ENCODE measurements at regions not wholly inside any gene's neighbourhood (a gene's known extent, or its start where the extent isn't known, plus 50 kb on each side); places are given as distances from the start of the nearest gene placed in this dataset.

DNA sequence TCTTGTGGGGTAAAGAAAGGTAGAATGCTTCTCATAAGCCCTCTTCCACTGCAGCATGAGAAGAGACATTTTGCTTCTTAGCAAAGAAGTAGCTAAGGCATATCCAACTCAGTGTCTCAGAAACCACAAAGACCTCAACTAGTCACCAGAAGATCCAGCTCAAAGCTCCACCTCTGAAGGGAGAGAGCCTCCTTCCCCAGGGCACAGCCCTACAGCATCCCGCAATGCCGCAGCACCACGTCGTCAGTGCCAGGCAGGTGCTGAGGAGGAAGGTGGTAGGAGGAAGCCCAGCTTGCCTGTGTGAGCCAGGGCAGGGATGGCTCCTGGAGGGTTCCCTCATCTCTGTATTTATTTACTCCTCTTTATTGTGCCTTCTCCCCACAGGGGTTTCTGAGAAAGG is 385.6 kb upstream of the NPVF start:
- Histone ChIP-seq H3K4me3 (no peak overlapping the region), H3K4me1 (peaks cover 0 to 17% of the 10 kb centered on the region in 2 donors), H3K27me3 (no peaks in the 10 kb centered on the region), H3K27ac (peak overlapping the region in 1 of 4 donors; percentile 58), H3K36me3 (no peaks in the 10 kb centered on the region), H3K9me3 (no peaks in the 10 kb centered on the region)
- DNase-seq (no peak), ATAC-seq (no peak)
- in situ Hi-C loops (cut with MboI; ENCODE audit: low sequenced_read_pairs in 4 of 4) (no loop called here), intact Hi-C loops (cut with DNase I; ENCODE audit: low total_unique reads) (no loop called here)
- TF ChIP-seq, protein P1, sequence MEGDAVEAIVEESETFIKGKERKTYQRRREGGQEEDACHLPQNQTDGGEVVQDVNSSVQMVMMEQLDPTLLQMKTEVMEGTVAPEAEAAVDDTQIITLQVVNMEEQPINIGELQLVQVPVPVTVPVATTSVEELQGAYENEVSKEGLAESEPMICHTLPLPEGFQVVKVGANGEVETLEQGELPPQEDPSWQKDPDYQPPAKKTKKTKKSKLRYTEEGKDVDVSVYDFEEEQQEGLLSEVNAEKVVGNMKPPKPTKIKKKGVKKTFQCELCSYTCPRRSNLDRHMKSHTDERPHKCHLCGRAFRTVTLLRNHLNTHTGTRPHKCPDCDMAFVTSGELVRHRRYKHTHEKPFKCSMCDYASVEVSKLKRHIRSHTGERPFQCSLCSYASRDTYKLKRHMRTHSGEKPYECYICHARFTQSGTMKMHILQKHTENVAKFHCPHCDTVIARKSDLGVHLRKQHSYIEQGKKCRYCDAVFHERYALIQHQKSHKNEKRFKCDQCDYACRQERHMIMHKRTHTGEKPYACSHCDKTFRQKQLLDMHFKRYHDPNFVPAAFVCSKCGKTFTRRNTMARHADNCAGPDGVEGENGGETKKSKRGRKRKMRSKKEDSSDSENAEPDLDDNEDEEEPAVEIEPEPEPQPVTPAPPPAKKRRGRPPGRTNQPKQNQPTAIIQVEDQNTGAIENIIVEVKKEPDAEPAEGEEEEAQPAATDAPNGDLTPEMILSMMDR (IDR thresholded peaks at IDR 0.05 in 4 of 5, conservative IDR thresholded peaks at IDR 0.05 in 1 of 5): no peak
- TF ChIP-seq POLR2A (IDR thresholded peaks at IDR 0.05): no peak

DNA sequence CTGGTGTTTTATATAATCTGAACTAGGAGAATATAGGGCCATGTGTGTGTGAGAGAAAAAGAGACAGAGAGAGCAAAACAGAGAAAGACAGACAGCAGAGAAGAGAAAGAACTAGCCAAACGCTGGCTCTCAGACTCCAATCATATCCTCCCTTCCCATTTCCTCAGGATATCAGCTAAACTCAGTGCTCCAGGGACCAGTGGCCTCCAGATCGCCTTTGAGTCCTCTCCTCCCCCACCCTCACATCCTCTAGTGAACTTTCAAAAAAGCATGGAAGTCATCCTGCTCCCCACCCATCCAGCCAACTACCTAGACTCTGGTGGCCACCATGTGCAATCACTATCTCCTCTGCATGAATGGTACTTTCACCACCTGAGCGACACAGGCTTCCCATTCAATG is 386.1 kb upstream of the NPVF start:
- Histone ChIP-seq H3K4me3 (no peak overlapping the region), H3K27me3 (no peaks in the 10 kb centered on the region), H3K9me3 (no peaks in the 10 kb centered on the region), H3K27ac (peak overlapping the region in 3 of 4 donors; percentile 18 to 58 (median 20)), H3K4me1 (peaks cover 0 to 22% of the 10 kb centered on the region in 2 donors), H3K36me3 (no peaks in the 10 kb centered on the region)
- TF ChIP-seq, protein P1 (IDR thresholded peaks at IDR 0.05 in 4 of 5, conservative IDR thresholded peaks at IDR 0.05 in 1 of 5): no peak
- no peak for TF ChIP-seq POLR2A (IDR thresholded peaks at IDR 0.05)
- DNase-seq: no peak
- in situ Hi-C loops (cut with MboI; ENCODE audit: low sequenced_read_pairs in 4 of 4): no loop called here
- intact Hi-C loops (cut with DNase I; ENCODE audit: low total_unique reads): no loop called here
- no peak for ATAC-seq

DNA sequence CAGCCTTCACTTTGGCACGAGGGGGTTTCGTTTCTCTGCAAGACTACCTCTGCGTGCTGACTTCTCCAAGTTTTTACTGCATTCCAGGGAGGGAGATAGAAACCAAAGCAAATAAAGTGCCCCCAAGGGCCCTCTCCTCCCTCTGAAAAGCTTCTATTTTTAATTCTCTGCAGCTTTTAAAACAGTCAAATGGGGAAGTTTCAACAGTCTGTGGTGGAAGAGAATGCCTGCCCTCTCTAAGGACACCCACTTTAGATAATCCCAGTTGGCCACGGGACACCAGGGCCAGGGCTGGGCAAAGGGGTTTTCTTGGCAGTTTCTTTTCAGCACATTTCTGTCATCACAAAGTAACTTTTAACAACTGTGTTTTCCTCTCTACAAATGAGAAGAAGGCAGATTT is 386.7 kb upstream of the NPVF start:
- Histone ChIP-seq H3K9me3 (no peaks in the 10 kb centered on the region), H3K4me3 (no peak overlapping the region), H3K27me3 (no peaks in the 10 kb centered on the region), H3K36me3 (no peaks in the 10 kb centered on the region), H3K4me1 (peaks cover 0 to 23% of the 10 kb centered on the region in 2 donors), H3K27ac (peak overlapping the region in 3 of 4 donors; percentile 18 to 58 (median 20))
- no peak for TF ChIP-seq POLR2A (IDR thresholded peaks at IDR 0.05)
- TF ChIP-seq, protein P1 (IDR thresholded peaks at IDR 0.05 in 4 of 5, conservative IDR thresholded peaks at IDR 0.05 in 1 of 5): no peak
- in situ Hi-C loops (cut with MboI; ENCODE audit: low sequenced_read_pairs in 4 of 4) (no loop called here), intact Hi-C loops (cut with DNase I; ENCODE audit: low total_unique reads) (no loop called here)
- no peak for ATAC-seq
- DNase-seq: peak in 1 of 2 donors; percentile 17

DNA sequence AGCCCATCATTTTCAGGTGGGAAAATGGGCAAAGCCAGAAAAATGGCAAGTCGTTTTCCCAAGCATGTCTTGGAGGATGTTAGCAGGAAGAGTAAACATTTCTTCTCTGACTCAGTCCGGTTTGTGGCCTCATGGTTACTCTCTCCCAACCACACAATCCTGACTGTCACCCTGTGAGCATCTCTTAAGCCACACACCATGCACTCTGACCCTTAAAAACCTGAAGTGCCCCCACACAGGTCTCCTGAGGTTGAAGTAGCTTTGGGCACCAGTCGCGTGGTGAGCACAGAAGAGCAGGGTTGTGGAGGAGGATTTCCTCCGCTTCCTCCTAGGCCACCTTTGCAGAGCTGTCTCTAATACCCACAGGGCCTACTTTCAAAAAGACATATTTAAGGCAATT is 387.3 kb upstream of the NPVF start:
- Histone ChIP-seq H3K9me3 (no peaks in the 10 kb centered on the region), H3K36me3 (no peaks in the 10 kb centered on the region), H3K27me3 (no peaks in the 10 kb centered on the region), H3K4me3 (no peak overlapping the region), H3K4me1 (peaks cover 0 to 24% of the 10 kb centered on the region in 2 donors), H3K27ac (peak overlapping the region in 2 of 4 donors; percentile 7 to 58)
- ATAC-seq (no peak), DNase-seq (no peak)
- no peak for TF ChIP-seq POLR2A (IDR thresholded peaks at IDR 0.05)
- TF ChIP-seq, protein P1 (IDR thresholded peaks at IDR 0.05 in 4 of 5, conservative IDR thresholded peaks at IDR 0.05 in 1 of 5): no peak
- intact Hi-C loops (cut with DNase I; ENCODE audit: low total_unique reads): no loop called here
- in situ Hi-C loops (cut with MboI; ENCODE audit: low sequenced_read_pairs in 4 of 4): no loop called here

DNA sequence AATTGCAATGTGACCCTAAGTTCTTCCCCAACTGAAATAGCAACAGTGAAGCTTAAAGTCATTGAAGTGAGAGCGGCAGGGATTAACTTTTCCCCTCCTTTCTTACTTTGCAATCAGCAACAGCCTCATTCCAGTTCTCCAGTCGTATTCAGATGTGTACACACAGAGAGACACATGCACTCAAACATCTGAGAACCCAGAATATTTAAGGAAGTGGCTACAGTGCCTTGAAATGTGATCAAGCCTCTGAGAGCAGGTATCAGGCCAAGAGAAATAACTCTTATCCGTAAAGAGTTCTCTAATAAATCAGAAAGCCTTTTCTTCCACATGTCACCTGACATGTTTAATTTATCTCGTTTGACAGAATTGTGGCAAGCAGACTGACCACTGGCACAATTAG is 388.9 kb upstream of the NPVF start:
- H3K36me3 ChIP-seq: no peaks in the 10 kb centered on the region
- H3K27ac ChIP-seq: no peak overlapping the region
- intact Hi-C loops (cut with DNase I; ENCODE audit: low total_unique reads): no loop called here
- H3K9me3 ChIP-seq: no peaks in the 10 kb centered on the region
- in situ Hi-C loops (cut with MboI; ENCODE audit: low sequenced_read_pairs in 4 of 4): no loop called here
- no peak overlapping the region for H3K4me3 ChIP-seq
- no peaks in the 10 kb centered on the region for H3K27me3 ChIP-seq
- DNase-seq (no peak), ATAC-seq (peak in 1 of 2 donors; percentile 12)
- peaks cover 0 to 27% of the 10 kb centered on the region in 2 donors for H3K4me1 ChIP-seq
- TF ChIP-seq POLR2A (IDR thresholded peaks at IDR 0.05): no peak
- TF ChIP-seq, protein P1 (IDR thresholded peaks at IDR 0.05 in 4 of 5, conservative IDR thresholded peaks at IDR 0.05 in 1 of 5): no peak

Measured in gastrocnemius medialis (tissue), 4 donors.